ENCODE measurements at regions not wholly inside any gene's neighbourhood (a gene's known extent, or its start where the extent isn't known, plus 50 kb on each side); places are given as distances from the start of the nearest gene placed in this dataset.
"Not testable (repeated sequence)": the region's sequence is repeated elsewhere in the genome, so short reads cannot be mapped to it uniquely, and the experiment has no call there.

DNA sequence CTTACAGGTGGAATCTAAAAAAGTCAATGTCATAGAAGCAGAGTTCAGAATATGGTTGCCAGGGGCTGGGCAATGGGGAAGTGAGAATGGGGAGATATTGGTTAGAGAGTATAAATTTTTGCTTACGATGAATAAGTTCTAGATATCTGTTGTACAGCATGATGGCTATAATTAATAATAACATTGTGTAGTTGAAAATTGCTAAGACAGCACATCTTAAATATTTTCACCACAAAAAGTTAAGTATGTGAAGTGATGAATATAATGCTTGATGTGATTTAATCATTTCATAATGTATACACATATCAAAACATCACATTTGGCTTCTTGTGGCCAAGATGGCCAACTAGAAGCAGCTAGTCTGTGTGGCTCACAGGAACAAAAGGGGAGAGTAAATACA is 425.9 kb upstream of the ACO1 start:
- DNase-seq = no peak

DNA sequence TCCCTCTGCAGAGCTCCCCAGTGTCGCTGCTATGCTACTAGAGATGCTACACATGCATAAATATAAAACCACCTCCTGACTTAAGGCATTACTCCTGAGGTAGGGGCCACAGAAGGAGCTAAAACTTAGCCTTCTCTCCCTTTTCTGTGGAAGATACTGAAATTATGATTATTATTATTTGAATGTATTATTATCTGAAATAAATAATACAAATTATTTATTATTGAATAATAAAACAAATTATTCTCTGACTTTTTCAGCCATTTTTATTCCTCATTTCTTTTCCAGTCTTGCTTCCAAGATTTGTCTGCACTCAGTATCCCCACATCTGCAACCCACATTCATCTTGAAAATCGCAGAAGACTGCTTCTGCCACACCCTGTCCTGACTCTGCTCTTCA is 414.9 kb upstream of the ACO1 start:
- no peak for DNase-seq

DNA sequence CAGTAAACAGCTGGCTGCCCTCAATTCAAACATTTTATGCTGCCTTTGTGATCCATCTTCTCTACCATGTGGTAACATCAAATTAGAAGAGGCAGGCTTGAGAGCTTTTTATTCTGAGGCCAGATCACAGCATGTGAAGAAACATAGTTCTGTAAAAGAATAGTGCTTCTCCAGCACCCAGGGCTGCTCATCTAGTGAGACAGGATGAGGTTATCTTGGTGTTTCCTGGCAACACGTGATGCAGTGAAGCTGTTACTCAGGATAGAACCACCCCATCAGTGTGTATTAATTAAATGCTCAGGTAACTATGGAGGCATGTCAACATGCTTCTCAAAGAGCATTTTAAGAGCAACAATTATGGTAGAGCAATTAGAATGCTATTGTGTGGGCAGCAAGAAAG is 400.5 kb upstream of the ACO1 start:
- no peak for DNase-seq

DNA sequence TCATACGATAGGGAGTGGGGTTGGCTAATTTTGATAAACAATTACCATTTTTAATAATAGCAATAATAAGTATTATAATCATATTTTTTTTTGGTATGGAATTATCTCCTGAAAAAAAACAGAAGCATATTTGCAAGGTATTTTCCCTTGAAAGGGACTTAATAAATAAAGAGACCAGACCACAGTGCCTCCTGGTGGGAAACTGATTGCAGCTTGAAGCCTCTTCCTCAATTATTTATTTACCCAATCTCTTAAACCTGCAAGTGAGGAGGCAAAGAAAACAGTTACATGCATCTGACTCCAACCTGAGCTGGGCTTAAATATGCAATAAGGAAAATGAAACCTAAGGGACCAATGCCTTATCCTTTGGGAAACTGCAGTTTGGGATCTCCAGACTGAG is 388.1 kb upstream of the ACO1 start:
- no peak for DNase-seq

DNA sequence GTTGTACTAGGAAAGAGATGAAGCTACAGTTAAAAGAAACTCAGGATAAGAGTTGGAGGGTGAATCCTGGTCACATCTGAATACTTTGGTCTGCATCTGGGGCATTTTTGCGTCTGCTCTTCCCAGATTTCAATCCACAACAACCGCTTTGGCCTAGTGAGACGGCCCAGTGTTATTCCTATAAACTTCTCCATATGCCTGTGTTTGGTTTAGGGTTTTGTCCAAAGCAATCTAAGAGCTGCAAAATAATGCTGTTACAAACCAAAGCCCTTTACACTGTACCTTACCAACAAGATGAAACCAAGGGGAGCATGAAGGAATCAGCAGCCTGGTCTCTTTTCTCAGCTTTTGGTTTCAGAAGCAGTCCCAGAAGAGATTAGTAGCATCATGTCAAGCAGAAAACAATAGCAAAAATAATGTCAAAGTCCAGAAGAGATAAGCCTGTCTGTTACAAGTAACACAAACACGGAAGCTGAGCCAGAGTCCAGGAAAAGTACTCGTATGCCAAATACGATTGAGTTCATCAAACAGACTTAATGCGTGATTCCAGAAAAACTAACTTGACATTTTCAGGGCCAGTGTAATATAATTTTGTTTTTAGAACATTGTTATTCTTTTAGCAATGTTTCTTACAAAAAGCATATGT is 379.9 kb upstream of the ACO1 start:
- DNase-seq = no peak

DNA sequence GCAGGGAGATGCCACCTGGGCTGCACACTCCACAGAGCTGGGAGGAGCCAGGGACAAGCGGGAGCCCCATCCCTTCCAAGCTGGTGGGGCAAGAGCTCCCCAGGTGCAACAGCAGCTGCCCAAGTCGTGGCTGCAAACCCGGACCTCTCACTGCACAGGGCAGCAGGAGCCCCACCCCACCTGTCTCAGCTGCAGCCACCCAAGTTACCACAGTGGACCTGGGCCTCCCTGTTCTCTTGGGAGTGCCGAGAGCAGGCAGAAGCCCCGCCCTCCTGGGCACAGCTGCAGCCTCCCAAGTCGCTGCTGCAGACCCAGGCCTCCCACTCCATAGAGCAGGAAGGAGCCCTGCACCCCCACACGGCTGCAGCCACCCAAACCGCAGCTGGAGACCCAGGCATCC is 374.1 kb upstream of the ACO1 start:
- no peak for DNase-seq

DNA sequence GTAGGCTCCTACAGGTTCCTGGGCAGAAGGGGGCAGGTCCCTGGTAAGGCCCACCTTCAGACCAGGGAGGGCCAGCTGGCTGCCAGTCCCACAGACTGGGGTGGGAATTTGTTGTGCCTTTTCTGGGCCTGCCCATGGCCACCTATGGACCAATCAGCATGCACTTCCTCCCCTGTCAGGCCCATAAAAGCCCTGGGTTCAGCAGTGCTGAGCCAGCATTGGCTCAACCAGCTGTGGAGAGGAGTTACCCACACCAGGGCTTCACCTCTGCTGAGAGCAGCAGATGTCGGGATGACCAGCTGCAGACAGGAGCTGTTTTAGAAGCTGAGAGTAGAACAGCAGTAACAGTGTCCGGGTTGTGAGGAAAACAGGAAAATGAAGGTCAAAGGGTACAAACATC is 373.4 kb upstream of the ACO1 start:
- no peak for DNase-seq

DNA sequence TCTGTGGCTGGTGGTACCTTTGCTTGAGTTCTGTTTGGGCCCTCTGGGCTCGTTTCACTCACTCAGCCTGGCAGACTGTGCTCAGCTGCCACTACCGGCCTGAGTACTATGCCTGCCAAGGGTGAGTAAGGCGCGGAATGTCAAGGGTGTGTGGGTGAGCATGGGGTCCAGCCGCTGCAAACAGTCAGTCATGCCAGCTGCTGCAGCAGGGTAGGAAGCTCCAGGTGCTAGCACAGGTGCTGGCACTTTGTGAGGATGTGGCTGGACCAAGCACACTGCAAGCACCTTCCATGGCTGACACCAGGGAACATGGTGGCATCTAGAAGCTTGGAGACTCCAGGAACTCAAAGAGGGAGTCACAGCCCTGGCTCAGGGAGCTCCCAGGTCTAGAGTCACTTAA is 368.6 kb upstream of the ACO1 start:
- DNase-seq = no peak

DNA sequence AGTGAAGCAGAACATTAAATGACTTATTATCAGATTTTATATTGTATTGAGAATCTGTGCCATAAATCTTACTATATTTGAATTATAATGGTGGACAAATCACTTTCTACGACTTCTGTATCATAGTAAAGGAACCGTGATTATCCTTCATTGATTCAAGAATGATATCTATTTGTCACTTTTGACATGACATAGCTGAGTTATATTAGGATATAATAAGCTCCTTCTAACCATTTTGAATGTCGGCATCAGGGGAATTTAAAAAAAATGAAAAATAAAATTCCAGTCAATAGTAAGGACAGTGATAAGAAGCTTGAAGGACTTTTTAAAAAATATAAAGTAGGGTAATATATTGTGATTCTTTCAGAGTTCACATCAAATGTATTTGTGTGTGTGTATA is 338.9 kb upstream of the ACO1 start:
- DNase-seq = no peak

DNA sequence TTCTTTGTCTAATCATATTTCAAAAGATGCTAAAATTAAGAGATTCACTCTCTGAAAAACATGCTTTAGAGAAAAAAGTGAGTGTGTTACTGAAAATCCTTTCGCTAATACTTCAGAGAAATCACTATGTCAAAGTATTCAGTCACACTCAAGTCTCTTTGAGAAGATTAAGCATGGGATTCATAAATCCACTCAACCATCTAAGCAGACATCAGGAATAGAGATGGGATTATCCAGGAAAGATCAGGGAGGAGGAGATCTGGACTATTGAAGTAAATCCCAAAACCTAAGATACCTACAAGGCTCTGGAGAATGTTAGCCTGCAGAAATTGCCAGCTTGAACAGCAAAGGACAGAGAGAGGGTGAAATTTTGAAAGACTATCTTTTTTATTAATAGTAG is 317.2 kb upstream of the ACO1 start:
- no peak for DNase-seq

DNA sequence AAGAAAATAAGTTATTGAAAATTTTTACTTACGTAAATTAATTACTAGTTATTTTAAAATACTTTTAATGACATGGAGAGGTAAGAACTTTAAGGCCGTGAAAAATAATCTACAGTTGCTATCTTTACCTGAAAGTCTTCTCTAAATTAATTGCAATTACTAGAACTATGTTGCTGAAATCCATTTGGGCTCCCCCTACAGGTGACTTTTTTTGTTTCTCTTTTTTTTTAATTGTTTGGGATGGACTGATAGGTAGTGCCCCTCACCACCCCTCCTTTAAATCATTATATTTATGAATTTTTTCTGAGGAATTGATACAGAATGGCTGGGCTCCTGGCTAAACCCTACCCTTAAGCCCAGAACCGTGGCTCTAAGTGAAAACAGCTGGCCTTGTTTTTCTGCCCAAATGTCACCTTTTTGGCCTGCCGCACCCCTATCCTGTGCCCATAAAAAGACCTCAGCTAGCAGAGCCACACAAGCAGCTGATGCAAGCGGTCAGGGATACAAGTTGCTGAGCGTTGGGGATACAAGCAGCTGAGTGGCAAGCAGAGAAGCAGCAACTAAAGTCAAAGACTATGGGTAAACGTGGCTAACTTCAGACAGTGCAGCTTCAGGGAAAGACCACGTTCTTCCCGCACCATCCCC is 315.2 kb upstream of the ACO1 start:
- no peak for DNase-seq

DNA sequence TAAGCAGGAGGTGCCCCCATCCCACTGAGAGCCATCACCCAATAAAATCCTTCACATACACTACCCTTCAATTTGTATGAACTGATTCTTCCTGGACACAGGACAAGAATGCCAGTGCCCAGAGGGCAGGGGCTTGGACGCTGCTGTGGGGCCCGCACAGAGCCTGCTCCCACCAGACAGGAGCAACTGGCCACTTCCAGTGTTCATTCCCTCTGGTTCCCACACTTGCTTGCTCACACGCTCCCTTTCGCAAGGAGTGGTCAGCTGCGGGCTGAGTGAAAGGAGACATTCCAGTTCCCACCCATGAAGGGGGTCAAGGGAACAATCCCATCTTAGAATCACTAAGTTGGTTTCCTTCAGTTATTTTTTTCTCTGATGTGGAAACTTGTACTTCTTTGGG is 314.5 kb upstream of the ACO1 start:
- no peak for DNase-seq

DNA sequence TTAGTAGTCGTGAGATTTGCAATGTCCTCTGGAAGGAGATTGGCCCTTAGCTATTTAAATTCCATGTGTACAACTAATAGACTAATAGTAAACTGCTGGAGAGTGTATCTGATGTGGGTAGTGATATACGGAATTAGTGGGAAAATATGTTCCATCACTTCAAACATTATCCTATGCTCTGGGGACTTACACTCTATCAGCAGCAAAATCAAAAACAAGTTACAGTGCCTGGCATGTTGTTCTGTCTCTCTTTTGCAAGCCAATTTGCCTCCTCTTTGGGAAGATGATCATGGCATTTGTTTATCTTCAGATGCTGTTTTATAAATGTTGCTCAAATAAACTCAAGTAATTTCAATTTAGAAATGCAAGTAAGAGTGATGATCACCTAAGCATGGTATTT is 311.9 kb upstream of the ACO1 start:
- DNase-seq = no peak

DNA sequence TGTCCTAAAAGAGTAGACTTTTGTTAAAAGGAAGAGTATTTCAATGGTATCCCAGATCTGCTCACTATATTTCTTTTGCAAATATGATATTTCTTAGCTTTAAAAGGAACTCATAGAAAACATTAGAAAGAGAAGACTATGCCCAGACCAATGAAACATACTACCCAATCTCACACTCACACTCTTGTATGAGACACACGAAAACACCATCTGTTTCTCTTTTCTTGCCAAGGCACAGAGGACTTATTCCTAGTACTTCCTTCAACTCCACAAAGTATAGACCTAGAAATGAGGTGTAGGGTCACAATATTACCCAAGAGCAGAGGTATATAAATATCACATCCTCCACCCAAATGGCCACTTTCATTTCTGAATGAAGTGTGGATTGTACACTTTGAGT is 292.4 kb upstream of the ACO1 start:
- DNase-seq = no peak

DNA sequence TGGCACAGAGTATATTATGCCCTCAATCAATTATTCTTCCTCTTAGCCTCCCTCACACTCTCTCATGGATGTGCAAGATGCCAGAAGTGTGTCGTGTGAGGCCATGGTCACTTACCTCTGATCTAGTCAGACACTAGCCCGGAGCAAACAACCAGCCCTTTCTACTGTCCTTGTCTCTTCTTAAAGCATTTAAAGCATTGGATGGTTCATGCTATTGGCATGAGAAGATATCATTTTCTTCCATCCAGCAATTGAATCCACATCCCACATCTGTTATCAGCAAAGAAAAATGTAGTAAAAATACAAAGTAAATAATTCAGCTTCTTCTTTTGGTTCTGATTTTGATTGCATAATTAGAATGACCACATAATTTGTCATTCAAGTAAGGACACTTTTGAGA is 267.2 kb upstream of the ACO1 start:
- no peak for DNase-seq

DNA sequence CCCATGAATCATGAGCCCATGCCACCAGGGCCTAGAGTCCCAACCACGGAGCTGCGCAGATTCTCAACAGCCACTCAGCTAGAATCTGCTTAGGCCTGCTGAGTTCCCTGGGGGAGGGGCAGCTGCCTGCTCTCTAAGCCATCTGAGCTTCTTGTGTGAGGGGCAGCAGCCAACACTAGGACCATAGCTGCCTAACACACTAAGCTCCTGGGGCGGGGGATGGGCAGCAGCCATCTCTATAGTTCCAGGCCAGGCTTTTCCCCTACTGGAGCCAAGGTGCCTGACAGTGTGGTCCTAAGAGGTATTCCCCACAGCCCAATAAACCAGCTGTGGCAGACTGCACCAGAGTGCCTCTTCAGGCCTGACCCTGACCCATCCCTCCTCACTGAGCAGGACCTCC is 255.9 kb upstream of the ACO1 start:
- no peak for DNase-seq

DNA sequence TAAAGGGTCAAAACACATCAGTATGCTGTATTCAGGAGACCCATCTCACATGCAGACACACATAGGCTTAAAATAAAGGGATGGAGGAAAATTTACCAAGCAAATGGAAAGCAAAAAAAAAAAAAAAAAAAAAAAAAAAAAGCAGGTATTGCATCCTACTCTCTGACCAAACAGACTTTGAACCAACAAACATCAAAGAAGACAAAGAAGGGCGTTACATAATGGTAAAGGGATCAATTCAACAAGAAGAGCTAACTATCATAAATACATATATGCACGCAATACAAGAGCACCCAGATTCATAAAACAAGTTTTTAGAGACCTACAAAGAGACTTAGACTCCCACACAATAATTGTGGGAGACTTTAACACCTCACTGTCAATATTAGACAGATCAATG is 253.7 kb upstream of the ACO1 start:
- not testable (repeated sequence) for DNase-seq

DNA sequence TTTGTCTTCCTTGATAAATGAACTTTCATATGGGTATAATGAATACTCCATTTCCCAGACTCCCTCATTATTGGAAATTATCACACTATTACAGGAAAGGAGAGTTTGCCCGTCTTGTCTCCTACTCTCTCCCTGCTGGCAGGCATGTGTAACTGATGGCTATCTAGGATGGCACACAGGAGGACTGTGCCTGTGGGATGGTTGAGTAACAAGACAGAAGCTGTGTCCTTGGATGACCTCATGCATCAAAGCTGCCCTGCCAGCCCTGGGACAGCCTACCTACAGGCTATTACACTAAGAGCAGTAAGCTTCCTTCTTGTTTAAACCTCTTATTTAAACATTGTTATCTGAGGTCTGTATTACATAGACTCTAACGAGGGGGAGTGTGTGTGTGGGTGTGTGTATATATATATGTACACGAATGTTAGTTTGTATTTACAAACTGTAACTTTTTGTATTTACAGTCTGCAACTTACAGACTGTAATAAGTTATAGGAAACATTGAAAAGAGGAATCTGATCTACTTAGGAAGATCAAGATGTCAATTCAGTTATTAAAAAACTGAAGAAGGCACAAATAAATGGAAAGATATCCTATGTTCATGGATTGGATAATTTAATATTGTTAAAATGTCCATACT is 247.6 kb upstream of the ACO1 start:
- DNase-seq = no peak

DNA sequence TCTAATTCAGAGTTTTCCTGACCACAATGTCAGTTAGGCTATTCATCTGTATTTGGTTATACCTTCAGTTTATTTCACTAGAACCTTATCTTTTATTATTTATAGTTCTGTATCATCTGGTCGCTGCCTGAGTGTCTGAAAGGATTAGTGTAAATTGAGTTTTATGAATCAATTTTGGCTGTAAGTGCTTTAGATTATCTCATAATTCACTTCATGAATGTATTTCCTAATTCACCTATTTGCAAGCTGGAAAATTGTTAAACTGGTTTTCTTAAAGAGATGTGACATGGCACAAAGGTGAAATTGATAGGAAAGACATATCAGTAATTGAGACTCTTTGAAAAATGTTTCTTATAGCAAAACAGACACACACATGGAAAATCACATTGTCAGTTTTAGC is 242.4 kb upstream of the ACO1 start:
- DNase-seq = no peak

DNA sequence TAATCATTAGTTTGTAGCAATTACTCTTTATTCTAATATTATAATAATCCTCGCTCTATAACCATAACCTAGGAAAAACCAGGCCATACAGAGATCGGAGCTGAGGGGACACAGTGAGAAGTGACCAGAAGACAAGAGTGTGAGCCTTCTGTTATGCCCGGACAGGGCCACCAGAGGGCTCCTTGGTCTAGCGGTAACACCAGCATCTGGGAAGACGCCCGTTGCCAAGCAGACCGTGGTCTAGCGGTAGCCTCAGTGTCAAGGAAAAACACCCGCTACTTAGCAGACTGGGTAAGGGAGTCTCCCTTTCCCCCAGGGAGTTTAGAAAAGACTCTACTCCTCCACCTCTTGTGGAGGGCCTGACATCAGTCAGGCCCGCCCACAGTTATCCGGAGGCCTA is 235.9 kb upstream of the ACO1 start:
- not testable (repeated sequence) for DNase-seq

DNA sequence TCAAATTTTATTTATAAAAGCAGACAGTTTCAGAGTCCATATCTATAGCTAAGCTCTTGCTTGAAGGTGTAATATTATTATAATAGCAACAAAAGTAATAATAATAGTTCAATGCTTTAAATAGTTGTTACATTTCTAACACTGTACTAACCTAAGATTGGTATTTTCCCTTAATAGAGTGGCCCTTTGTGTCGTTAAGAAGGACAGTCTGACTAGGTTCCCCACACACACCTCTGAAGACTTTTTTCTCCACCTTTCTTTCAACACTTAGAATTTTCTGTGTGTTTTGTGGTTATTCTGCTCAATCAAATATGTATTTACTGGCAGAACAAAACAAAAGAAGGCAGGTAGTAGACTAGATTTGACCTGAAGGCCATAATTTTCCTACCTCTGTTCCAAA is 223.2 kb upstream of the ACO1 start:
- no peak for DNase-seq

DNA sequence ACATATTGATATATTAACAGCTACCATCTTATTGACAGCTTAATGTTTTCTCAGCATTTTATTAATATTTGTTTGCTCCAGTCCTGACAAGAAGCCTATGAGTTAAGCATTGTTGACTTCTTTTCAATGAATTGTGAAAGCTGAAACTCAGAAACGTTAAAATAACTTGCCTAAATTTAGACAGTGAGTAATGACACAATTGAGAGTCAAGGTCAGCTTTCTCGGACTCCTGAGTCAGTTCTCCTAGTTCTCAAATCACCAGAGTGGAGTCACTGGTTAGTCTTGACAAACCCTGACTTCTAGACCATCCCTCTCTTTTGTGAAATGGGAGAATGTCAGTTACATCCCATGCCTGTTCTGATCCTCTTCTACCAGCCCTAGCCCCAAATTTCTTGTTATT is 222.7 kb upstream of the ACO1 start:
- DNase-seq = no peak

DNA sequence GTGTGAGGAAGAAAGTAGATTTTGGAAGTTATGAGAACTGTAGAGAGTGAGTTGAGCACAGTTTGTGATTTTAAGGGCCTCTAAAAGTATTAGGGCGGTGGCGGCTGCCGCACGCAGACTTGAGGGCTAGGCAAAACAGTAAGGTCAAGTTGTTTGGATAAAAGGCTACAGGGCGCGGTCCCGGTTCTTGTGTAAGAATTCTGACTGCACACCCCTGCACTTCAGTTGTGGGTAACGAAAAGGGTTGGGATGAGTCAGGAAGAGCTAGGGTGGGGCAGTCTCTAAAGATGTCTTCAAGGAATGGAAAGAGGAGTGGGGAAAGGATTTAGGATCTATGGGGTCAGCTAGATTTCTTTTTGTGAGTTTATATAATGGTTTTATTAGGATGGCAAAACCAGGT is 218.1 kb upstream of the ACO1 start:
- DNase-seq = not testable (repeated sequence)

DNA sequence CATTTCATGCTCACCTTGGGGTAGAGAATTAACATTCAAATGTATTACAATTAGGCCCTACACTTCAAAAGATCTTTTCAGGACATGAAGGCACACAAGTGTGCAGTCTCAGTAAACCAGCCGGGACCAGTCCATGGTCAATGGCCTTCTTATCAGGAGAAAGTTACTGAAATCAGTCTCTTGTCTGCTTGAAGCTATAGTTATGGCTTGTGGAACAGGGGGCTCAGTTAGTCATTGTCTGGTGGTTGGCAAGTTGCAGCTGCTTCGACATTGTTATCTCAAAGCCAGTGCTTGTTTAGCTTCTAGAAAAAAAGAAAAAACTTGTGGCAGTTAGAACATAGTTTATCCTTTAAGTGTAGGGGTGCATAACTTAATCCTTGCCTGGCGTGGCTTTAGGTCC is 213.1 kb upstream of the ACO1 start:
- no peak for DNase-seq

DNA sequence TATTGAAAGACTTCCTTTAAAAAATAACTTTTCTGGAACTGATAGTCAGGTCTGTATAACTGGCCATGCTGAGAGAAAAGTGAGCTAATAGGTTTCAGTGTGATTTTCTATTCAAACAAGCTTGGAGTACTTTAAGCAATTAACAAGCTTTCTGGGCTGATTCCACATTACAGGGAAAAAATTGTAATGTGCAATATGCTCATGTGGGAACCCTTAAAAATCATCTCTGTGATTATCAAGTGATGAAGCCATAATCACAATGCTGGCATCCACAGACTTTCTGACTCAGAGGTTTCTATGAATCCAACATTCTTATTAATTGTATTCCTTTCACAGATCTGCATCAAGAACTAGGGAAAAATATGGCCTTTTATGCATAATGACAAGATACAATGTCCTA is 212.2 kb upstream of the ACO1 start:
- DNase-seq = no peak
